GM23338 (cell line): ENCODE measurements at regions not wholly inside any gene's neighbourhood (a gene's known extent, or its start where the extent isn't known, plus 50 kb on each side); places are given as distances from the start of the nearest gene placed in this dataset.

Experiments used
- ATAC-seq: fragments of 200-7000 bp; cut with Tn5 transposase; 3 replicates; pipeline ENCODE4 v1.9.1; 2020
- DNase-seq: peaks from one replicate; pipeline ENCODE4 v3.0.0-alpha.2; 2015; ENCODE audit warnings: low spot score
- H2AFZ ChIP-seq: fragments of 200-600 bp; sonication (generic); 2 replicates; pipeline ENCODE4 v1.8.0; 2016; ENCODE audit warnings: antibody characterized with exemption, mild to moderate bottlenecking, moderate library complexity
- H3F3A ChIP-seq: fragments of 200-600 bp; sonication (generic); replicated peaks from 2 replicates; pipeline ENCODE4 v1.8.0; 2017; ENCODE audit warnings: antibody characterized with exemption, mixed run types, low read depth
- H3K27ac ChIP-seq: fragments of 200-600 bp; sonication (generic); 2 replicates; pipeline ENCODE4 v1.6.1; 2016; ENCODE audit warnings: low read depth
- H3K27me3 ChIP-seq: fragments of 200-600 bp; sonication (generic); 2 replicates; pipeline ENCODE4 v1.8.0; 2016; ENCODE audit warnings: mild to moderate bottlenecking, mixed run types, moderate library complexity; ENCODE audit not compliant: insufficient read depth
- H3K36me3 ChIP-seq: fragments of 200-600 bp; sonication (generic); 2 replicates; pipeline ENCODE4 v1.8.0; 2016; ENCODE audit warnings: mild to moderate bottlenecking; ENCODE audit not compliant: insufficient read depth
- H3K4me1 ChIP-seq: fragments of 200-600 bp; sonication (generic); 2 replicates; pipeline ENCODE4 v1.8.0; 2016; ENCODE audit warnings: mild to moderate bottlenecking, moderate library complexity; ENCODE audit not compliant: insufficient read depth
- H3K4me2 ChIP-seq: fragments of 200-600 bp; sonication (generic); 2 replicates; pipeline ENCODE4 v1.7.1; 2017; ENCODE audit warnings: mixed run types
- H3K4me3 ChIP-seq: fragments of 200-600 bp; sonication (generic); 2 replicates; pipeline ENCODE4 v1.6.1; 2016; ENCODE audit warnings: mixed run types
- H3K79me2 ChIP-seq: fragments of 200-600 bp; sonication (generic); replicated peaks from 2 replicates; pipeline ENCODE4 v1.8.0; 2017; ENCODE audit warnings: mild to moderate bottlenecking; ENCODE audit not compliant: insufficient read depth
- H3K9me2 ChIP-seq: fragments of 200-600 bp; sonication (generic); 2 replicates; pipeline ENCODE4 v1.8.0; 2017; ENCODE audit not compliant: insufficient read depth
- H4K20me1 ChIP-seq: fragments of 200-600 bp; sonication (generic); replicated peaks from 2 replicates; pipeline ENCODE4 v1.8.0; 2017; ENCODE audit warnings: mild to moderate bottlenecking; ENCODE audit not compliant: insufficient read depth
- H3K27ac Mint-ChIP-seq: 2 replicates; pipeline ENCODE4 v1.8.0; 2020; ENCODE audit warnings: inconsistent platforms, mild to moderate bottlenecking, moderate library complexity, mixed read lengths
- H3K27me3 Mint-ChIP-seq: 3 replicates; pipeline ENCODE4 v1.8.0; 2022; ENCODE audit warnings: low read depth, mild to moderate bottlenecking, moderate library complexity, mixed read lengths, inconsistent platforms; ENCODE audit not compliant: insufficient read depth, poor library complexity
- H3K36me3 Mint-ChIP-seq: 3 replicates; pipeline ENCODE4 v1.8.0; 2021; ENCODE audit warnings: low read depth, mild to moderate bottlenecking, inconsistent platforms, moderate library complexity, mixed read lengths
- H3K4me1 Mint-ChIP-seq: 3 replicates; pipeline ENCODE4 v1.8.0; 2020; ENCODE audit warnings: mild to moderate bottlenecking, inconsistent platforms, mixed read lengths
- H3K4me3 Mint-ChIP-seq: 3 replicates; pipeline ENCODE4 v1.8.0; 2021; ENCODE audit warnings: moderate library complexity, mild to moderate bottlenecking, inconsistent platforms, mixed read lengths
- H3K9me3 Mint-ChIP-seq: 3 replicates; pipeline ENCODE4 v1.8.0; 2020; ENCODE audit warnings: moderate library complexity, mild to moderate bottlenecking, inconsistent platforms, mixed read lengths
- CREB1 ChIP-seq: fragments of 250-450 bp; sonication (Bioruptor Pico); IDR thresholded peaks from 2 replicates; pipeline ENCODE4 v1.5.0; 2020; ENCODE audit warnings: low read depth, mild to moderate bottlenecking, moderate library complexity
- EZH2phosphoT487 ChIP-seq: fragments of 200-600 bp; sonication (generic); IDR thresholded peaks from one replicate; pipeline ENCODE4 v1.8.1; 2018; ENCODE audit warnings: antibody characterized with exemption; ENCODE audit not compliant: unreplicated experiment
- JUNB ChIP-seq: IDR thresholded peaks from one replicate; pipeline ENCODE4 v1.6.1; 2016; ENCODE audit warnings: antibody characterized with exemption; ENCODE audit not compliant: unreplicated experiment
- NANOG ChIP-seq: IDR thresholded peaks from 2 replicates; pipeline ENCODE4 v1.6.1; 2016; ENCODE audit warnings: antibody characterized with exemption, borderline replicate concordance
- POLR2AphosphoS5 ChIP-seq: IDR thresholded peaks from 2 replicates; pipeline ENCODE4 v1.6.1; 2016; ENCODE audit warnings: antibody characterized with exemption, low read depth
- REST ChIP-seq: IDR thresholded peaks from one replicate; pipeline ENCODE4 v1.6.1; 2018; ENCODE audit warnings: antibody characterized with exemption; ENCODE audit not compliant: unreplicated experiment
- STAT1 ChIP-seq: IDR thresholded peaks from one replicate; pipeline ENCODE4 v1.6.1; 2016; ENCODE audit warnings: antibody characterized with exemption; ENCODE audit not compliant: unreplicated experiment
- ZNF114 ChIP-seq: fragments of 250-450 bp; sonication (Bioruptor Pico); IDR thresholded peaks from 2 replicates; pipeline ENCODE4 v1.5.0; 2020; ENCODE audit warnings: mild to moderate bottlenecking, moderate library complexity
- ZNF331 ChIP-seq: fragments of 250-450 bp; sonication (Bioruptor Pico); IDR thresholded peaks from 2 replicates; pipeline ENCODE4 v1.5.0; 2020; ENCODE audit warnings: low read depth, mild to moderate bottlenecking, moderate library complexity

GRCh38 chr7:101744588-101744987 lies 72.8 kb upstream of the CUX1 start:
- H3F3A ChIP-seq: 0 out of 2 replicates have a peak, but pooled peaks cover 4% of the 10 kb centered on the region
- H3K27me3 ChIP-seq: no peaks in the 10 kb centered on the region
- H3K4me1 ChIP-seq: peaks cover 15% of the 10 kb centered on the region
- Mint-ChIP-seq H3K36me3 (no peaks in the 10 kb centered on the region), H3K27me3 (peaks cover 2% of the 10 kb centered on the region), H3K27ac (peak overlapping the region; percentile 75), H3K9me3 (no peaks in the 10 kb centered on the region), H3K4me1 (peaks cover 13% of the 10 kb centered on the region), H3K4me3 (peak overlapping the region; percentile 84; the same call in 2 of the 3 replicates)
- H3K79me2 ChIP-seq: no peaks in the 10 kb centered on the region
- peak overlapping the region; percentile 93 for H2AFZ ChIP-seq
- H4K20me1 ChIP-seq: no peaks in the 10 kb centered on the region
- ATAC-seq (peak; percentile 21), DNase-seq (peak; percentile 44)
- H3K9me2 ChIP-seq: no peaks in the 10 kb centered on the region
- TF ChIP-seq NANOG (no peak), REST (no peak), CREB1 (CRISPR knock-in tag) (no peak), EZH2phosphoT487 (no peak), STAT1 (no peak), JUNB (no peak), ZNF114 (CRISPR knock-in tag) (no peak), ZNF331 (CRISPR knock-in tag) (no peak)
- H3K36me3 ChIP-seq: no peaks in the 10 kb centered on the region; the same call in 1 of the 2 replicates
- peak overlapping the region; percentile 96; the same call in 1 of the 2 replicates for H3K27ac ChIP-seq
- H3K4me2 ChIP-seq: peak overlapping the region; percentile 94
- H3K4me3 ChIP-seq: peak overlapping the region; percentile 73; the same call in 1 of the 2 replicates

DNA sequence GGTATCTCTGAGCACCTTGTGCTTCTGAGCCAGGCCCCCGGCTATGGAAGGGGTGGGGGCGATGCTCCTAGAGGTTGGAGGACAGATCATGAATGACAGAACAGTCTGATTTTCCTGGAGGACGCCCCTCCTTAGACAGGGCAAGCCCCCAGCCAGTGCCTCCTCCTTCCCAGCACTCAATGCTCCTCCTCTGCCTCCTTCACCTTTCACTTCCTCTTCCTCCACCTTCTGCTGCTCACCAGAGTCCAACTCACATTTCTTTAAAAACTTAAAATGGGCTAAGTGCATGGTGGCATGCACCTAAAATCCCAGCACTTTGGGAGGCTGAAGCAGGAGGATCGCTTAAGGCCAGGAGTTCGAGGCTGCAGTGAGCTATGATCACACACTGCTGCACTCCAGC lies 71.1 kb upstream of the CUX1 start:
- H3K4me3 Mint-ChIP-seq: no peak overlapping the region
- Histone ChIP-seq H3K4me2 (no peak overlapping the region), H2AFZ (no peak overlapping the region), H3K4me3 (no peak overlapping the region), H3K79me2 (no peaks in the 10 kb centered on the region), H3K27me3 (no peaks in the 10 kb centered on the region), H3K36me3 (no peaks in the 10 kb centered on the region; the same call in 1 of the 2 replicates), H3K4me1 (peaks cover 15% of the 10 kb centered on the region), H3F3A (0 out of 2 replicates have a peak, but pooled peaks cover 4% of the 10 kb centered on the region), H3K27ac (no peak overlapping the region), H3K9me2 (no peaks in the 10 kb centered on the region), H4K20me1 (no peaks in the 10 kb centered on the region)
- ATAC-seq (no peak), DNase-seq (no peak)
- peaks cover 3% of the 10 kb centered on the region for H3K27me3 Mint-ChIP-seq
- no peaks in the 10 kb centered on the region for H3K36me3 Mint-ChIP-seq
- H3K27ac Mint-ChIP-seq: no peak overlapping the region
- TF ChIP-seq JUNB (no peak), POLR2AphosphoS5 (no peak), NANOG (no peak), STAT1 (no peak), ZNF114 (CRISPR knock-in tag) (no peak)
- H3K9me3 Mint-ChIP-seq: no peaks in the 10 kb centered on the region
- peaks cover 13% of the 10 kb centered on the region for H3K4me1 Mint-ChIP-seq
